OCI-LY3 (cell line): ENCODE measurements at regions not wholly inside any gene's neighbourhood (a gene's known extent, or its start where the extent isn't known, plus 50 kb on each side); places are given as distances from the start of the nearest gene placed in this dataset.
A peak's percentile ranks its signal among the peaks of the same experiment; 100 is the strongest.

ENCODE experiments used
- H2AFZ ChIP-seq: fragments of 200-600, 300-600 bp; shearing (Covaris generic); 2 replicates; pipeline ENCODE4 v1.6.0; 2014; ENCODE audit warnings: antibody characterized with exemption, low read depth, low read length
- H3K27ac ChIP-seq: fragments of 200-600, 300-600 bp; sonication (generic); 2 replicates; pipeline ENCODE4 v1.5.1; 2014; ENCODE audit warnings: mild to moderate bottlenecking, low read length, moderate library complexity, mixed read lengths
- H3K27me3 ChIP-seq: fragments of 200-600, 300-600 bp; sonication (generic); 2 replicates; pipeline ENCODE4 v1.6.1; 2014; ENCODE audit warnings: low read depth, low read length, mixed read lengths
- H3K36me3 ChIP-seq: fragments of 200-600, 300-600 bp; sonication (generic); replicated peaks from 2 replicates; pipeline ENCODE3; 2014; ENCODE audit warnings: low read depth, low read length, mixed read lengths
- H3K4me1 ChIP-seq: fragments of 300-600, 200-600 bp; sonication (generic); 2 replicates; pipeline ENCODE4 v1.6.1; 2014; ENCODE audit warnings: low read length, mixed read lengths
- H3K4me2 ChIP-seq: fragments of 200-600, 300-600 bp; sonication (generic); 2 replicates; pipeline ENCODE4 v1.6.1; 2014; ENCODE audit warnings: low read length, mixed read lengths
- H3K4me3 ChIP-seq: fragments of 300-600, 200-600 bp; sonication (generic); 2 replicates; pipeline ENCODE4 v1.5.1; 2014; ENCODE audit warnings: antibody characterized with exemption, mild to moderate bottlenecking, low read length, moderate library complexity
- H3K79me2 ChIP-seq: fragments of 300-600, 200-600 bp; shearing (Covaris generic); 2 replicates; pipeline ENCODE4 v1.6.1; 2014; ENCODE audit warnings: mild to moderate bottlenecking, low read length, mixed read lengths
- H3K9ac ChIP-seq: fragments of 300-600, 200-600 bp; shearing (Covaris generic); 2 replicates; pipeline ENCODE4 v1.6.0; 2014; ENCODE audit warnings: mild to moderate bottlenecking, low read length, moderate library complexity
- H3K9me3 ChIP-seq: fragments of 200-600, 300-600 bp; shearing (Covaris generic); 2 replicates; pipeline ENCODE4 v1.6.1; 2014; ENCODE audit warnings: low read length, mixed read lengths; ENCODE audit not compliant: insufficient read depth
- H4K20me1 ChIP-seq: fragments of 200-600, 300-600 bp; sonication (generic); 2 replicates; pipeline ENCODE4 v1.6.1; 2016; ENCODE audit warnings: low read length, mixed read lengths; ENCODE audit not compliant: insufficient read depth
- CTCF ChIP-seq: fragments of 200-600, 300-600 bp; sonication (generic); IDR thresholded peaks from 2 replicates; pipeline ENCODE4 v1.5.1; 2014; ENCODE audit warnings: antibody characterized with exemption, low read length, low read depth
- EZH2phosphoT487 ChIP-seq: fragments of 200-600 bp; shearing (Covaris generic); IDR thresholded peaks from 2 replicates; pipeline ENCODE4 v1.6.1; 2018; ENCODE audit warnings: antibody characterized with exemption, mixed run types, low read depth

GRCh38 chr12:126932156-126932555, 1334.8 kb upstream of the TMEM132C start:
- H3K79me2 ChIP-seq: no peaks in the 10 kb centered on the region
- no peak for TF ChIP-seq CTCF
- no peak for TF ChIP-seq EZH2phosphoT487
- H3K4me3 ChIP-seq: no peak overlapping the region
- no peak overlapping the region for H3K4me2 ChIP-seq
- no peak overlapping the region for H2AFZ ChIP-seq
- H3K9ac ChIP-seq: no peak overlapping the region
- H3K36me3 ChIP-seq: no peaks in the 10 kb centered on the region
- no peaks in the 10 kb centered on the region for H3K9me3 ChIP-seq
- no peaks in the 10 kb centered on the region for H3K4me1 ChIP-seq
- H3K27ac ChIP-seq: no peak overlapping the region
- H4K20me1 ChIP-seq: no peaks in the 10 kb centered on the region
- no peaks in the 10 kb centered on the region for H3K27me3 ChIP-seq

- TF ChIP-seq EZH2phosphoT487 (no peak), CTCF (no peak)
- Histone ChIP-seq H3K27me3 (no peaks in the 10 kb centered on the region), H3K9ac (no peak overlapping the region), H3K4me3 (no peak overlapping the region), H3K4me2 (no peak overlapping the region), H3K27ac (no peak overlapping the region), H3K36me3 (no peaks in the 10 kb centered on the region), H3K79me2 (no peaks in the 10 kb centered on the region), H4K20me1 (no peaks in the 10 kb centered on the region), H3K9me3 (no peaks in the 10 kb centered on the region), H2AFZ (no peak overlapping the region), H3K4me1 (no peaks in the 10 kb centered on the region)
Observed at GRCh38 chr12:126935435-126935834, 1331.5 kb upstream of the TMEM132C start.

GRCh38 chr12:126936181-126936851, 1330.7 kb upstream of the TMEM132C start:
- H3K4me2 ChIP-seq: 0 out of 2 replicates have a peak overlapping the region, but pooled peaks have one; percentile 8

GRCh38 chr12:126937431-126937830, 1329.5 kb upstream of the TMEM132C start:
- no peak overlapping the region for H3K27ac ChIP-seq

More at GRCh38 chr12:126936181-126936851, 1330.7 kb upstream of the TMEM132C start:
- H3K27me3 ChIP-seq: no peaks in the 10 kb centered on the region
- H4K20me1 ChIP-seq: no peaks in the 10 kb centered on the region
- H3K27ac ChIP-seq: no peak overlapping the region
- H3K36me3 ChIP-seq: no peaks in the 10 kb centered on the region
- no peaks in the 10 kb centered on the region for H3K79me2 ChIP-seq
- no peaks in the 10 kb centered on the region for H3K9me3 ChIP-seq
- H3K4me3 ChIP-seq: no peak overlapping the region
- TF ChIP-seq EZH2phosphoT487 (no peak), CTCF (no peak)
- no peak overlapping the region for H2AFZ ChIP-seq
- H3K4me1 ChIP-seq: no peaks in the 10 kb centered on the region
- no peak overlapping the region for H3K9ac ChIP-seq

More at GRCh38 chr12:126937431-126937830, 1329.5 kb upstream of the TMEM132C start:
- no peak overlapping the region for H3K4me2 ChIP-seq
- no peaks in the 10 kb centered on the region for H3K27me3 ChIP-seq
- H3K79me2 ChIP-seq: no peaks in the 10 kb centered on the region
- no peaks in the 10 kb centered on the region for H4K20me1 ChIP-seq
- no peak overlapping the region for H3K9ac ChIP-seq
- H3K4me3 ChIP-seq: no peak overlapping the region
- TF ChIP-seq EZH2phosphoT487: no peak
- H3K4me1 ChIP-seq: no peaks in the 10 kb centered on the region
- no peak overlapping the region for H2AFZ ChIP-seq
- no peaks in the 10 kb centered on the region for H3K36me3 ChIP-seq
- H3K9me3 ChIP-seq: no peaks in the 10 kb centered on the region
